ENCODE measurements at regions not wholly inside any gene's neighbourhood (a gene's known extent, or its start where the extent isn't known, plus 50 kb on each side); places are given as distances from the start of the nearest gene placed in this dataset.

- intact Hi-C loops (cut with micrococcal nuclease; ENCODE audit: unreplicated experiment): no loop called here
- BruUV-seq (replicated peaks): no TSS peak
- Histone ChIP-seq H3K36me3 (ENCODE audit: control insufficient read depth in 2 of 2, insufficient read depth in 2 of 2, low read length in 1 of 2) (no peaks in the 10 kb centered on the region), H3K4me2 (ENCODE audit: control insufficient read depth, insufficient read depth) (no peak overlapping the region), H3K4me3 (no peak overlapping the region), H3K9me3 (replicated peaks; ENCODE audit: control insufficient read depth, insufficient read depth, low read length) (no peaks in the 10 kb centered on the region), H3K79me2 (ENCODE audit: control insufficient read depth, insufficient read depth, low read length) (no peaks in the 10 kb centered on the region), H3K27me3 (replicated peaks in 1 of 2; ENCODE audit: control insufficient read depth in 2 of 2, insufficient read depth in 2 of 2, low read length in 1 of 2) (no peaks in the 10 kb centered on the region), H2AFZ (ENCODE audit: control insufficient read depth, low read depth, low read length) (no peak overlapping the region), H4K20me1 (ENCODE audit: control insufficient read depth, insufficient read depth) (no peaks in the 10 kb centered on the region), H3K27ac (ENCODE audit: control insufficient read depth, insufficient read depth) (no peak overlapping the region), H3K9ac (ENCODE audit: control insufficient read depth, insufficient read depth, low read length) (no peak overlapping the region), H3K4me1 (ENCODE audit: control insufficient read depth, insufficient read depth, low read length) (no peaks in the 10 kb centered on the region)
- in situ Hi-C loops (cut with MboI): loop anchor here (25.0 kb wide), 1 partner anchor 1826 kb away; no protein-coding TSS in a partner anchor
- ChIA-PET SMC1A (ENCODE audit: uncharacterized antibody, unreplicated experiment) (no interaction called here), CTCF (no interaction called here), POLR2A (no interaction called here), RAD21 (ENCODE audit: unreplicated experiment) (no interaction called here)
- DNase-seq (ENCODE audit: low read depth, low spot score) (no peak), FAIRE-seq (no peak), ATAC-seq (no peak)
- WGBS (ENCODE audit: insufficient coverage, insufficient replicate concordance, low lambda C conversion rate, missing lambda C conversion rate): 0% methylated on average over 1 of the region's 1 CpG
- TF ChIP-seq POLR2AphosphoS5 (IDR thresholded peaks at IDR 0.05; ENCODE audit: low read length): no peak
- TF ChIP-seq, protein P1, sequence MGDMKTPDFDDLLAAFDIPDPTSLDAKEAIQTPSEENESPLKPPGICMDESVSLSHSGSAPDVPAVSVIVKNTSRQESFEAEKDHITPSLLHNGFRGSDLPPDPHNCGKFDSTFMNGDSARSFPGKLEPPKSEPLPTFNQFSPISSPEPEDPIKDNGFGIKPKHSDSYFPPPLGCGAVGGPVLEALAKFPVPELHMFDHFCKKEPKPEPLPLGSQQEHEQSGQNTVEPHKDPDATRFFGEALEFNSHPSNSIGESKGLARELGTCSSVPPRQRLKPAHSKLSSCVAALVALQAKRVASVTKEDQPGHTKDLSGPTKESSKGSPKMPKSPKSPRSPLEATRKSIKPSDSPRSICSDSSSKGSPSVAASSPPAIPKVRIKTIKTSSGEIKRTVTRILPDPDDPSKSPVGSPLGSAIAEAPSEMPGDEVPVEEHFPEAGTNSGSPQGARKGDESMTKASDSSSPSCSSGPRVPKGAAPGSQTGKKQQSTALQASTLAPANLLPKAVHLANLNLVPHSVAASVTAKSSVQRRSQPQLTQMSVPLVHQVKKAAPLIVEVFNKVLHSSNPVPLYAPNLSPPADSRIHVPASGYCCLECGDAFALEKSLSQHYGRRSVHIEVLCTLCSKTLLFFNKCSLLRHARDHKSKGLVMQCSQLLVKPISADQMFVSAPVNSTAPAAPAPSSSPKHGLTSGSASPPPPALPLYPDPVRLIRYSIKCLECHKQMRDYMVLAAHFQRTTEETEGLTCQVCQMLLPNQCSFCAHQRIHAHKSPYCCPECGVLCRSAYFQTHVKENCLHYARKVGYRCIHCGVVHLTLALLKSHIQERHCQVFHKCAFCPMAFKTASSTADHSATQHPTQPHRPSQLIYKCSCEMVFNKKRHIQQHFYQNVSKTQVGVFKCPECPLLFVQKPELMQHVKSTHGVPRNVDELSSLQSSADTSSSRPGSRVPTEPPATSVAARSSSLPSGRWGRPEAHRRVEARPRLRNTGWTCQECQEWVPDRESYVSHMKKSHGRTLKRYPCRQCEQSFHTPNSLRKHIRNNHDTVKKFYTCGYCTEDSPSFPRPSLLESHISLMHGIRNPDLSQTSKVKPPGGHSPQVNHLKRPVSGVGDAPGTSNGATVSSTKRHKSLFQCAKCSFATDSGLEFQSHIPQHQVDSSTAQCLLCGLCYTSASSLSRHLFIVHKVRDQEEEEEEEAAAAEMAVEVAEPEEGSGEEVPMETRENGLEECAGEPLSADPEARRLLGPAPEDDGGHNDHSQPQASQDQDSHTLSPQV (IDR thresholded peaks at IDR 0.05): no peak
- TF ChIP-seq MTA3 (IDR thresholded peaks at IDR 0.05; ENCODE audit: borderline replicate concordance, low read length): no peak
- TF ChIP-seq MEF2A (IDR thresholded peaks at IDR 0.05; ENCODE audit: insufficient read depth, low read depth, low read length): no peak
- TF ChIP-seq EGR1 (IDR thresholded peaks at IDR 0.05; ENCODE audit: borderline replicate concordance in 1 of 2, low read depth in 2 of 2, low read length in 2 of 2): no peak
- TF ChIP-seq MXI1 (IDR thresholded peaks at IDR 0.05; ENCODE audit: low read depth, low read length): no peak
- no peak for TF ChIP-seq SMAD1 (IDR thresholded peaks at IDR 0.05; ENCODE audit: low read depth, partially characterized antibody)
- no peak for TF ChIP-seq ATF7 (IDR thresholded peaks at IDR 0.05; ENCODE audit: low read depth)
- TF ChIP-seq, protein P2, sequence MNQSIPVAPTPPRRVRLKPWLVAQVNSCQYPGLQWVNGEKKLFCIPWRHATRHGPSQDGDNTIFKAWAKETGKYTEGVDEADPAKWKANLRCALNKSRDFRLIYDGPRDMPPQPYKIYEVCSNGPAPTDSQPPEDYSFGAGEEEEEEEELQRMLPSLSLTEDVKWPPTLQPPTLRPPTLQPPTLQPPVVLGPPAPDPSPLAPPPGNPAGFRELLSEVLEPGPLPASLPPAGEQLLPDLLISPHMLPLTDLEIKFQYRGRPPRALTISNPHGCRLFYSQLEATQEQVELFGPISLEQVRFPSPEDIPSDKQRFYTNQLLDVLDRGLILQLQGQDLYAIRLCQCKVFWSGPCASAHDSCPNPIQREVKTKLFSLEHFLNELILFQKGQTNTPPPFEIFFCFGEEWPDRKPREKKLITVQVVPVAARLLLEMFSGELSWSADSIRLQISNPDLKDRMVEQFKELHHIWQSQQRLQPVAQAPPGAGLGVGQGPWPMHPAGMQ (IDR thresholded peaks at IDR 0.05; ENCODE audit: borderline replicate concordance): no peak
- no peak for TF ChIP-seq MLLT1 (IDR thresholded peaks at IDR 0.05)
- TF ChIP-seq, protein P3, sequence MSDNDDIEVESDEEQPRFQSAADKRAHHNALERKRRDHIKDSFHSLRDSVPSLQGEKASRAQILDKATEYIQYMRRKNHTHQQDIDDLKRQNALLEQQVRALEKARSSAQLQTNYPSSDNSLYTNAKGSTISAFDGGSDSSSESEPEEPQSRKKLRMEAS (IDR thresholded peaks at IDR 0.05; ENCODE audit: low read depth, low read length): no peak
- TF ChIP-seq NFYA (IDR thresholded peaks at IDR 0.05; ENCODE audit: borderline replicate concordance, low read depth, low read length): no peak
- no peak for TF ChIP-seq KAT2A (conservative IDR thresholded peaks at IDR 0.05; ENCODE audit: control insufficient read depth, low read depth, low read length)
- no peak for TF ChIP-seq NR2C2 (IDR thresholded peaks at IDR 0.05; ENCODE audit: borderline replicate concordance, control insufficient read depth, insufficient read length, low read depth)
- TF ChIP-seq TCF7 (IDR thresholded peaks at IDR 0.05; ENCODE audit: borderline replicate concordance): no peak
Observed at GRCh38 chr1:194288238-194288637, 1101.8 kb upstream of the B3GALT2 start.
